ENCODE measurements at regions not wholly inside any gene's neighbourhood (a gene's known extent, or its start where the extent isn't known, plus 50 kb on each side); places are given as distances from the start of the nearest gene placed in this dataset.

GRCh38 chr6:145485288-145485687 lies 250.0 kb downstream of the EPM2A start:
- no peak for DNase-seq (ENCODE audit: low read depth)

- DNase-seq (ENCODE audit: low read depth) = no peak
Observed at GRCh38 chr6:145486306-145486705, 249.0 kb downstream of the EPM2A start.

- DNase-seq (ENCODE audit: low read depth) = no peak
Observed at GRCh38 chr6:145489583-145489982, 245.7 kb downstream of the EPM2A start.

- no peak for DNase-seq (ENCODE audit: low read depth)
Observed at GRCh38 chr6:145490068-145490467, 245.3 kb downstream of the EPM2A start.

- no peak for DNase-seq (ENCODE audit: low read depth)
Observed at GRCh38 chr6:145491126-145491525, 244.2 kb downstream of the EPM2A start.

- DNase-seq (ENCODE audit: low read depth) = no peak
Observed at GRCh38 chr6:145497006-145497405, 238.3 kb downstream of the EPM2A start.

GRCh38 chr6:145498425-145498824 lies 236.9 kb downstream of the EPM2A start:
- DNase-seq (ENCODE audit: low read depth) = no peak

- DNase-seq (ENCODE audit: low read depth) = no peak
Observed at GRCh38 chr6:145502416-145502815, 232.9 kb downstream of the EPM2A start.

- DNase-seq (ENCODE audit: low read depth) = no peak
Observed at GRCh38 chr6:145506136-145506535, 229.2 kb downstream of the EPM2A start.

- DNase-seq (ENCODE audit: low read depth) = no peak
Observed at GRCh38 chr6:145506565-145506964, 228.8 kb downstream of the EPM2A start.

- no peak for DNase-seq (ENCODE audit: low read depth)
Observed at GRCh38 chr6:145507239-145507638, 228.1 kb downstream of the EPM2A start.

GRCh38 chr6:145508107-145508506 lies 227.2 kb downstream of the EPM2A start:
- DNase-seq (ENCODE audit: low read depth) = no peak

- DNase-seq (ENCODE audit: low read depth) = no peak
Observed at GRCh38 chr6:145517492-145517891, 217.8 kb downstream of the EPM2A start.

- no peak for DNase-seq (ENCODE audit: low read depth)
Observed at GRCh38 chr6:145525038-145525437, 210.3 kb downstream of the EPM2A start.

- DNase-seq (ENCODE audit: low read depth) = no peak
Observed at GRCh38 chr6:145529582-145529981, 205.7 kb downstream of the EPM2A start.

GRCh38 chr6:145530454-145530853 lies 204.9 kb downstream of the EPM2A start:
- DNase-seq (ENCODE audit: low read depth) = no peak

GRCh38 chr6:145531032-145531431 lies 204.3 kb downstream of the EPM2A start:
- DNase-seq (ENCODE audit: low read depth) = no peak

GRCh38 chr6:145531822-145532221 lies 203.5 kb downstream of the EPM2A start:
- DNase-seq (ENCODE audit: low read depth) = no peak

- DNase-seq (ENCODE audit: low read depth) = no peak
Observed at GRCh38 chr6:145532361-145532760, 203.0 kb downstream of the EPM2A start.

GRCh38 chr6:145534989-145535388 lies 200.3 kb downstream of the EPM2A start:
- DNase-seq (ENCODE audit: low read depth) = no peak

- no peak for DNase-seq (ENCODE audit: low read depth)
Observed at GRCh38 chr6:145538989-145539388, 196.3 kb downstream of the EPM2A start.

- no peak for DNase-seq (ENCODE audit: low read depth)
Observed at GRCh38 chr6:145539831-145540230, 195.5 kb downstream of the EPM2A start.

- no peak for DNase-seq (ENCODE audit: low read depth)
Observed at GRCh38 chr6:145540741-145541140, 194.6 kb downstream of the EPM2A start.

GRCh38 chr6:145544041-145544440 lies 191.3 kb downstream of the EPM2A start:
- no peak for DNase-seq (ENCODE audit: low read depth)

- no peak for DNase-seq (ENCODE audit: low read depth)
Observed at GRCh38 chr6:145544514-145544913, 190.8 kb downstream of the EPM2A start.

Data from activated gamma-delta T cell treated with anti-CD3 and anti-CD28 coated beads, Interleukin-2, amount 50 U/mL, for 16 hours (primary cell).